ENCODE measurements at regions not wholly inside any gene's neighbourhood (a gene's known extent, or its start where the extent isn't known, plus 50 kb on each side); places are given as distances from the start of the nearest gene placed in this dataset.

- no peak for DNase-seq (ENCODE audit: low read depth)
- TF ChIP-seq CTCF (conservative IDR thresholded peaks at IDR 0.05; ENCODE audit: low read length) = no peak
- H3K4me3 ChIP-seq (ENCODE audit: low read length) = no peak overlapping the region
Observed at GRCh38 chr17:52681480-52681879, 523.0 kb upstream of the CA10 start.

GRCh38 chr17:52678211-52678610 lies 519.7 kb upstream of the CA10 start:
- H3K4me3 ChIP-seq (ENCODE audit: low read length) = no peak overlapping the region
- TF ChIP-seq CTCF (conservative IDR thresholded peaks at IDR 0.05; ENCODE audit: low read length) = no peak
- DNase-seq (ENCODE audit: low read depth) = no peak

- no peak for DNase-seq (ENCODE audit: low read depth)
- TF ChIP-seq CTCF (conservative IDR thresholded peaks at IDR 0.05; ENCODE audit: low read length) = no peak
- H3K4me3 ChIP-seq (ENCODE audit: low read length) = no peak overlapping the region
Observed at GRCh38 chr17:52674686-52675085, 516.2 kb upstream of the CA10 start.

- TF ChIP-seq CTCF (conservative IDR thresholded peaks at IDR 0.05; ENCODE audit: low read length) = no peak
- no peak overlapping the region for H3K4me3 ChIP-seq (ENCODE audit: low read length)
- DNase-seq (ENCODE audit: low read depth) = no peak
Observed at GRCh38 chr17:52673791-52674190, 515.3 kb upstream of the CA10 start.

GRCh38 chr17:52666264-52666663 lies 507.8 kb upstream of the CA10 start:
- DNase-seq (ENCODE audit: low read depth) = no peak
- H3K4me3 ChIP-seq (ENCODE audit: low read length) = no peak overlapping the region
- no peak for TF ChIP-seq CTCF (conservative IDR thresholded peaks at IDR 0.05; ENCODE audit: low read length)

- no peak for TF ChIP-seq CTCF (conservative IDR thresholded peaks at IDR 0.05; ENCODE audit: low read length)
- H3K4me3 ChIP-seq (ENCODE audit: low read length) = no peak overlapping the region
- DNase-seq (ENCODE audit: low read depth) = no peak
Observed at GRCh38 chr17:52660692-52661091, 502.2 kb upstream of the CA10 start.

- no peak for TF ChIP-seq CTCF (conservative IDR thresholded peaks at IDR 0.05; ENCODE audit: low read length)
- no peak for DNase-seq (ENCODE audit: low read depth)
- H3K4me3 ChIP-seq (ENCODE audit: low read length) = no peak overlapping the region
Observed at GRCh38 chr17:52653014-52653413, 494.5 kb upstream of the CA10 start.

Data from AG10803 (cell line).